C4-2B (cell line): ENCODE measurements at regions not wholly inside any gene's neighbourhood (a gene's known extent, or its start where the extent isn't known, plus 50 kb on each side); places are given as distances from the start of the nearest gene placed in this dataset.

Source experiments
- CTCF ChIP-seq: fragments of 450-650 bp; conservative IDR thresholded peaks from 2 replicates; pipeline ENCODE4 v1.5.1; 2017; ENCODE audit warnings: mild to moderate bottlenecking
- ZFX ChIP-seq: fragments of 450-650 bp; IDR thresholded peaks from 2 replicates; pipeline ENCODE4 v1.6.1; 2017

- TF ChIP-seq CTCF (no peak), ZFX (no peak)
Measured at GRCh38 chr11:90779098-90779497, 556.2 kb upstream of the CHORDC1 start.
